NK-92 (cell line): ENCODE measurements at regions not wholly inside any gene's neighbourhood (a gene's known extent, or its start where the extent isn't known, plus 50 kb on each side); places are given as distances from the start of the nearest gene placed in this dataset.

Source experiments
- DNase-seq: peaks from one replicate; lab custom pipeline; 2025; ENCODE audit not compliant: unreplicated experiment; lab: John Stamatoyannopoulos, UW

- no peak for DNase-seq
Observed at GRCh38 chr11:80635178-80635577, 1194.3 kb upstream of the TENM4 start.

GRCh38 chr11:80632691-80633090 lies 1191.9 kb upstream of the TENM4 start:
- DNase-seq, result no peak

GRCh38 chr11:80632156-80632555 lies 1191.3 kb upstream of the TENM4 start:
- DNase-seq, result no peak

- no peak for DNase-seq
Observed at GRCh38 chr11:80629466-80629865, 1188.6 kb upstream of the TENM4 start.

GRCh38 chr11:80627364-80627763 lies 1186.5 kb upstream of the TENM4 start:
- DNase-seq, result no peak

GRCh38 chr11:80626721-80627120 lies 1185.9 kb upstream of the TENM4 start:
- no peak for DNase-seq

- no peak for DNase-seq
Observed at GRCh38 chr11:80625563-80625962, 1184.7 kb upstream of the TENM4 start.

- no peak for DNase-seq
Observed at GRCh38 chr11:80621871-80622270, 1181.0 kb upstream of the TENM4 start.

- no peak for DNase-seq
Observed at GRCh38 chr11:80620867-80621266, 1180.0 kb upstream of the TENM4 start.

GRCh38 chr11:80617156-80617555 lies 1176.3 kb upstream of the TENM4 start:
- no peak for DNase-seq

GRCh38 chr11:80616070-80616800 lies 1175.4 kb upstream of the TENM4 start:
- DNase-seq, result no peak

GRCh38 chr11:80613655-80614054 lies 1172.8 kb upstream of the TENM4 start:
- DNase-seq, result no peak

- no peak for DNase-seq
Observed at GRCh38 chr11:80610516-80610915, 1169.7 kb upstream of the TENM4 start.

- DNase-seq, result no peak
Observed at GRCh38 chr11:80603472-80603871, 1162.6 kb upstream of the TENM4 start.

- no peak for DNase-seq
Observed at GRCh38 chr11:80598905-80599304, 1158.1 kb upstream of the TENM4 start.

- DNase-seq, result no peak
Observed at GRCh38 chr11:80596291-80596810, 1155.5 kb upstream of the TENM4 start.

GRCh38 chr11:80595011-80595410 lies 1154.2 kb upstream of the TENM4 start:
- DNase-seq, result no peak

GRCh38 chr11:80593648-80594374 lies 1153.0 kb upstream of the TENM4 start:
- DNase-seq, result no peak

- DNase-seq, result no peak
Observed at GRCh38 chr11:80592546-80592945, 1151.7 kb upstream of the TENM4 start.

GRCh38 chr11:80587906-80588305 lies 1147.1 kb upstream of the TENM4 start:
- DNase-seq, result no peak

- no peak for DNase-seq
Observed at GRCh38 chr11:80586464-80586863, 1145.6 kb upstream of the TENM4 start.

GRCh38 chr11:80584661-80585060 lies 1143.8 kb upstream of the TENM4 start:
- no peak for DNase-seq
